K562 (cell line): ENCODE measurements at regions not wholly inside any gene's neighbourhood (a gene's known extent, or its start where the extent isn't known, plus 50 kb on each side); places are given as distances from the start of the nearest gene placed in this dataset.

ENCODE experiments used
- BACH1 ChIP-seq: fragments of 200-800 bp; sonication (Bioruptor generic); IDR thresholded peaks from 2 replicates; pipeline ENCODE4 v1.6.1; 2016; ENCODE audit warnings: missing genetic modification characterization, missing compliant biosample characterization
- PCBP2 ChIP-seq: fragments of 200-400 bp; formaldehyde crosslinking; IDR thresholded peaks from 2 replicates; pipeline ENCODE4 v1.6.1; 2018; ENCODE audit warnings: low read length, low read depth, mild to moderate bottlenecking, moderate library complexity; ENCODE audit not compliant: poor library complexity, severe bottlenecking
- TRIM24 ChIP-seq, 2 experiments: fragments of 450-650 bp; IDR thresholded peaks; 2 replicates each; pipeline ENCODE4 v1.6.1; 2016
- TF ChIP-seq, protein P1 (sequence below): fragments of 450-650 bp; IDR thresholded peaks from 2 replicates; pipeline ENCODE4 v1.6.1; 2018; ENCODE audit warnings: mild to moderate bottlenecking, low read depth; ENCODE audit not compliant: partially characterized antibody
- TF ChIP-seq, protein P2 (sequence below): fragments of 250-450 bp; sonication (Bioruptor Pico); IDR thresholded peaks from 2 replicates; pipeline ENCODE4 v1.8.0; 2021; ENCODE audit warnings: mild to moderate bottlenecking, moderate library complexity
- TF ChIP-seq, protein P3 (sequence below): fragments of 450-650 bp; IDR thresholded peaks from 2 replicates; pipeline ENCODE4 v1.6.1; 2016; ENCODE audit warnings: mild to moderate bottlenecking

- TF ChIP-seq, protein P1, sequence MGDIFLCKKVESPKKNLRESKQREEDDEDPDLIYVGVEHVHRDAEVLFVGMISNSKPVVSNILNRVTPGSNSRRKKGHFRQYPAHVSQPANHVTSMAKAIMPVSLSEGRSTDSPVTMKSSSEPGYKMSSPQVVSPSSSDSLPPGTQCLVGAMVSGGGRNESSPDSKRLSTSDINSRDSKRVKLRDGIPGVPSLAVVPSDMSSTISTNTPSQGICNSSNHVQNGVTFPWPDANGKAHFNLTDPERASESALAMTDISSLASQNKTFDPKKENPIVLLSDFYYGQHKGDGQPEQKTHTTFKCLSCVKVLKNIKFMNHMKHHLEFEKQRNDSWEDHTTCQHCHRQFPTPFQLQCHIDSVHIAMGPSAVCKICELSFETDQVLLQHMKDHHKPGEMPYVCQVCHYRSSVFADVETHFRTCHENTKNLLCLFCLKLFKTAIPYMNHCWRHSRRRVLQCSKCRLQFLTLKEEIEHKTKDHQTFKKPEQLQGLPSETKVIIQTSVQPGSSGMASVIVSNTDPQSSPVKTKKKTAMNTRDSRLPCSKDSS: peak; percentile 30
- TF ChIP-seq BACH1 (tag) (no peak), TRIM24 (IDR thresholded peaks at IDR 0.05) (0 out of 4 replicates have a peak, but pooled peaks of 1 of the 2 experiments have one; percentile 18), PCBP2 (no peak)
- TF ChIP-seq, protein P2, sequence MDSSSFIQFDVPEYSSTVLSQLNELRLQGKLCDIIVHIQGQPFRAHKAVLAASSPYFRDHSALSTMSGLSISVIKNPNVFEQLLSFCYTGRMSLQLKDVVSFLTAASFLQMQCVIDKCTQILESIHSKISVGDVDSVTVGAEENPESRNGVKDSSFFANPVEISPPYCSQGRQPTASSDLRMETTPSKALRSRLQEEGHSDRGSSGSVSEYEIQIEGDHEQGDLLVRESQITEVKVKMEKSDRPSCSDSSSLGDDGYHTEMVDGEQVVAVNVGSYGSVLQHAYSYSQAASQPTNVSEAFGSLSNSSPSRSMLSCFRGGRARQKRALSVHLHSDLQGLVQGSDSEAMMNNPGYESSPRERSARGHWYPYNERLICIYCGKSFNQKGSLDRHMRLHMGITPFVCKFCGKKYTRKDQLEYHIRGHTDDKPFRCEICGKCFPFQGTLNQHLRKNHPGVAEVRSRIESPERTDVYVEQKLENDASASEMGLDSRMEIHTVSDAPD (CRISPR knock-in tag): no peak
- TF ChIP-seq, protein P3, sequence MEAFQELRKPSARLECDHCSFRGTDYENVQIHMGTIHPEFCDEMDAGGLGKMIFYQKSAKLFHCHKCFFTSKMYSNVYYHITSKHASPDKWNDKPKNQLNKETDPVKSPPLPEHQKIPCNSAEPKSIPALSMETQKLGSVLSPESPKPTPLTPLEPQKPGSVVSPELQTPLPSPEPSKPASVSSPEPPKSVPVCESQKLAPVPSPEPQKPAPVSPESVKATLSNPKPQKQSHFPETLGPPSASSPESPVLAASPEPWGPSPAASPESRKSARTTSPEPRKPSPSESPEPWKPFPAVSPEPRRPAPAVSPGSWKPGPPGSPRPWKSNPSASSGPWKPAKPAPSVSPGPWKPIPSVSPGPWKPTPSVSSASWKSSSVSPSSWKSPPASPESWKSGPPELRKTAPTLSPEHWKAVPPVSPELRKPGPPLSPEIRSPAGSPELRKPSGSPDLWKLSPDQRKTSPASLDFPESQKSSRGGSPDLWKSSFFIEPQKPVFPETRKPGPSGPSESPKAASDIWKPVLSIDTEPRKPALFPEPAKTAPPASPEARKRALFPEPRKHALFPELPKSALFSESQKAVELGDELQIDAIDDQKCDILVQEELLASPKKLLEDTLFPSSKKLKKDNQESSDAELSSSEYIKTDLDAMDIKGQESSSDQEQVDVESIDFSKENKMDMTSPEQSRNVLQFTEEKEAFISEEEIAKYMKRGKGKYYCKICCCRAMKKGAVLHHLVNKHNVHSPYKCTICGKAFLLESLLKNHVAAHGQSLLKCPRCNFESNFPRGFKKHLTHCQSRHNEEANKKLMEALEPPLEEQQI: peak; percentile 53; the same call in 1 of the 2 replicates
These were observed 1926.9 kb upstream of the RAG2 start (continued) for GRCh38 chr11:38524945-38525344.
